HCT116 (cell line): ENCODE measurements at regions not wholly inside any gene's neighbourhood (a gene's known extent, or its start where the extent isn't known, plus 50 kb on each side); places are given as distances from the start of the nearest gene placed in this dataset.

ENCODE experiments used
- ATAC-seq: fragments of 200-7000 bp; cut with Tn5 transposase; 2 replicates; pipeline ENCODE4 v1.9.1; 2020; ENCODE audit warnings: mild to moderate bottlenecking, moderate library complexity
- BruUV-seq: library from RNA; stranded (reverse); fragments of 400-500 nt; replicated peaks from 2 replicates; lab custom pipeline; 2021; lab: Mats Ljungman, UMichigan
- CTCF ChIA-PET: fragments of 300-600 bp; sonication (Branson Sonifier 250); formaldehyde crosslinking; loops from one replicate; lab custom pipeline; 2021; ENCODE audit warnings: antibody characterized with exemption; lab: Charles Lee
- POLR2A ChIA-PET: fragments of 300-600, 350-600 bp; sonication (Branson Sonifier 250); formaldehyde crosslinking; loops from one replicate; lab custom pipeline; 2021; ENCODE audit warnings: antibody characterized with exemption; lab: Charles Lee
- RAD21 ChIA-PET, 2 experiments: fragments of 300-600 bp; sonication (Branson Sonifier 250); formaldehyde crosslinking; loops; one replicate each; lab custom pipeline; 2023; ENCODE audit warnings: low total read pairs in 2 of 2; ENCODE audit not compliant: uncharacterized antibody in 2 of 2, unreplicated experiment in 2 of 2, low non-redundant PET in 1 of 2; lab: Charles Lee
- DNase-seq: peaks from one replicate; pipeline ENCODE4 v3.0.0-alpha.2; 2010; ENCODE audit warnings: low read depth, low spot score
- H2AFZ ChIP-seq: fragments of 200-600 bp; shearing (Covaris generic), sonication (generic); 2 replicates; pipeline ENCODE4 v1.6.1; 2017; ENCODE audit warnings: low read depth, mixed run types, mixed read lengths, antibody characterized with exemption, low read length; ENCODE audit not compliant: poor library complexity, severe bottlenecking
- H3K27ac ChIP-seq: 2 replicates; pipeline ENCODE4 v1.5.1; 2012; ENCODE audit warnings: low read depth, low read length
- H3K27me3 ChIP-seq: fragments of 200-600 bp; sonication (generic); 2 replicates; pipeline ENCODE4 v1.6.1; 2016; ENCODE audit warnings: mixed run types, low read length, mixed read lengths; ENCODE audit not compliant: insufficient read depth
- H3K36me3 ChIP-seq, 2 experiments: fragments of 200-500 bp in 1 of 2; fragments of 200-600 bp in 1 of 2; sonication (Bioruptor generic) in 1 of 2; sonication (generic) in 1 of 2; 2 replicates each; pipeline versions ENCODE4 v1.5.1 to v1.6.1; 2014 to 2016; ENCODE audit warnings: low read length in 2 of 2, inconsistent platforms in 1 of 2, mixed read lengths in 1 of 2, mixed run types in 1 of 2; ENCODE audit not compliant: insufficient read depth in 2 of 2, control insufficient read depth in 1 of 2
- H3K4me1 ChIP-seq, 2 experiments: fragments of 200-600 bp in 1 of 2; sonication (generic) in 1 of 2; 2 replicates each; pipeline versions ENCODE4 v1.5.1 to v1.6.1; 2012 to 2017; ENCODE audit warnings: low read length in 2 of 2, inconsistent platforms in 1 of 2, mild to moderate bottlenecking in 1 of 2, mixed read lengths in 1 of 2, mixed run types in 1 of 2, moderate library complexity in 1 of 2; ENCODE audit not compliant: insufficient read depth in 2 of 2, control insufficient read depth in 1 of 2
- H3K4me2 ChIP-seq: fragments of 200-600 bp; sonication (generic); 2 replicates; pipeline ENCODE4 v1.6.1; 2017; ENCODE audit warnings: mixed run types, low read length, mixed read lengths
- H3K4me3 ChIP-seq, 2 experiments: fragments of 200-600 bp in 1 of 2; sonication (generic) in 1 of 2; replicated peaks in 1 of 2; 2 replicates each; pipeline ENCODE4 v1.5.1; 2011 to 2016; ENCODE audit warnings: low read length in 2 of 2, control low read depth in 1 of 2, low read depth in 1 of 2, mild to moderate bottlenecking in 1 of 2, mixed read lengths in 1 of 2, mixed run types in 1 of 2
- H3K79me2 ChIP-seq: fragments of 200-600 bp; sonication (generic); 2 replicates; pipeline ENCODE4 v1.6.1; 2017; ENCODE audit warnings: mild to moderate bottlenecking, mixed run types, low read length, moderate library complexity, mixed read lengths; ENCODE audit not compliant: insufficient read depth
- H3K9ac ChIP-seq: fragments of 200-600 bp; sonication (generic); 2 replicates; pipeline ENCODE4 v1.6.1; 2016; ENCODE audit warnings: low read length, mixed read lengths
- H3K9me2 ChIP-seq: fragments of 200-600 bp; sonication (generic), shearing (Covaris generic); 2 replicates; pipeline ENCODE4 v1.6.1; 2017; ENCODE audit warnings: mixed run types, mild to moderate bottlenecking, moderate library complexity; ENCODE audit not compliant: insufficient read depth
- H3K9me3 ChIP-seq, 2 experiments: fragments of 200-500 bp in 1 of 2; fragments of 200-600 bp in 1 of 2; sonication (Bioruptor generic) in 1 of 2; sonication (generic) in 1 of 2; 2 replicates each; pipeline ENCODE4 v1.6.1; 2014 to 2017; ENCODE audit warnings: low read length in 2 of 2, mixed read lengths in 2 of 2, inconsistent platforms in 1 of 2, low read depth in 1 of 2, mild to moderate bottlenecking in 1 of 2, mixed run types in 1 of 2, moderate library complexity in 1 of 2; ENCODE audit not compliant: control insufficient read depth in 1 of 2, insufficient read depth in 1 of 2
- H4K20me1 ChIP-seq: fragments of 200-600 bp; sonication (generic), shearing (Covaris generic); 2 replicates; pipeline ENCODE4 v1.6.1; 2017; ENCODE audit warnings: mixed run types, mild to moderate bottlenecking, moderate library complexity; ENCODE audit not compliant: insufficient read depth
- EGR1 ChIP-seq: IDR thresholded peaks from 2 replicates; pipeline ENCODE4 v1.6.1; 2012; ENCODE audit warnings: low read depth
- ELF1 ChIP-seq: IDR thresholded peaks from 2 replicates; pipeline ENCODE4 v1.6.1; 2012; ENCODE audit warnings: low read depth, borderline replicate concordance
- EZH2 ChIP-seq: fragments of 200-600 bp; sonication (generic); IDR thresholded peaks from 2 replicates; pipeline ENCODE4 v1.6.1; 2017; ENCODE audit warnings: antibody characterized with exemption, mixed run types
- FOSL1 ChIP-seq: IDR thresholded peaks from 2 replicates; pipeline ENCODE4 v1.6.1; 2012; ENCODE audit warnings: low read depth
- JUND ChIP-seq: IDR thresholded peaks from 2 replicates; pipeline ENCODE4 v1.6.1; 2012
- POLR2AphosphoS5 ChIP-seq: IDR thresholded peaks from 2 replicates; pipeline ENCODE4 v1.6.1; 2011; ENCODE audit warnings: mild to moderate bottlenecking, low read depth, low read length, moderate library complexity
- RAD21 ChIP-seq: IDR thresholded peaks from 2 replicates; pipeline ENCODE4 v1.6.1; 2012; ENCODE audit warnings: low read depth, mild to moderate bottlenecking
- SIN3A ChIP-seq: IDR thresholded peaks from 2 replicates; pipeline ENCODE4 v1.6.1; 2012; ENCODE audit warnings: low read depth
- SP1 ChIP-seq: IDR thresholded peaks from 2 replicates; pipeline ENCODE4 v1.6.1; 2012; ENCODE audit warnings: low read depth
- TCF7L2 ChIP-seq: IDR thresholded peaks from 2 replicates; pipeline ENCODE4 v1.7.0; 2011; ENCODE audit warnings: borderline replicate concordance, inconsistent platforms; ENCODE audit not compliant: insufficient read depth, insufficient read length; ENCODE audit errors: extremely low read depth
- ZNF274 ChIP-seq: fragments of 200-500 bp; sonication (Bioruptor generic); IDR thresholded peaks from 2 replicates; pipeline ENCODE4 v1.6.1; 2014; ENCODE audit warnings: mild to moderate bottlenecking, low read depth, low read length, inconsistent platforms
- intact Hi-C: fragments of 100-400 bp; cut with micrococcal nuclease; formaldehyde crosslinking; loops from 2 replicates; pipeline ENCODE4 v1.10.0; 2022
- TF ChIP-seq, protein P1 (sequence below), 3 experiments: fragments of 200-600 bp in 1 of 3; sonication (generic) in 1 of 3; IDR thresholded peaks in 2 of 3; conservative IDR thresholded peaks in 1 of 3; 2 replicates each; pipeline ENCODE4 v1.5.1; 2012 to 2017; ENCODE audit warnings: low read depth in 2 of 3, low read length in 2 of 3, antibody characterized with exemption in 1 of 3, borderline replicate concordance in 1 of 3, control low read depth in 1 of 3, mild to moderate bottlenecking in 1 of 3, mixed read lengths in 1 of 3, mixed run types in 1 of 3, moderate library complexity in 1 of 3; ENCODE audit not compliant: insufficient read depth in 1 of 3
- TF ChIP-seq, protein P2 (sequence below): IDR thresholded peaks from 2 replicates; pipeline ENCODE4 v1.6.1; 2012
- TF ChIP-seq, protein P3 (sequence below): IDR thresholded peaks from 2 replicates; pipeline ENCODE4 v1.6.1; 2012; ENCODE audit warnings: low read depth
- TF ChIP-seq, protein P4 (sequence below): IDR thresholded peaks from 2 replicates; pipeline ENCODE4 v1.6.1; 2012

DNA sequence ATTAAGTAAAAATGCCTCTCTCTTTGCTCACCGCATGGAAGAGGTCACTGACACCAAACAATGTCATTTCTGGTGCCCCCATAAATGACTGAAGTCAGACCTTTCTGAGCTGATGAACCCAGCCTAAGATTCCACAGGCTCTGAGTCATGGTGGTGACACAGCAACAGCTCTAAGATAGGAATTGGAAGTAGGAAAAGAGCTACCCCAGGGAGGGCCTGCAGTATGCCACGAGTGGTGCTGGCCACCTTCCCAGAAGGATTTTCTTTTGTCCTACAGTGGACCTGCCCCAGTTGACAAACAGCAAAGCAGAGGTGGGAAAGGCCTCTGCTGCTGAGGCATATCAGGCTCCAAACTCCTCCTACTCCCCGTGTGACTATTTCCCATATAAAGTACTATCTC lies 208.1 kb downstream of the MINAR1 start:
- no TSS peak for BruUV-seq
- Histone ChIP-seq H4K20me1 (no peaks in the 10 kb centered on the region), H3K4me2 (peak overlapping the region; percentile 58), H2AFZ (no peak overlapping the region), H3K4me3 (no peak overlapping the region), H3K79me2 (no peaks in the 10 kb centered on the region), H3K27ac (no peak overlapping the region), H3K4me1 (peaks cover 10 to 28% of the 10 kb centered on the region in 2 experiments; a peak in 3 of 4 replicates)
- peak; percentile 93 for ATAC-seq
- ChIA-PET POLR2A (no interaction called here), RAD21 (no interaction called here)
- intact Hi-C loops = no loop called here
- no peak for TF ChIP-seq EGR1
- TF ChIP-seq POLR2AphosphoS5 = no peak
- peak; percentile 42; the same call in 1 of the 2 replicates for TF ChIP-seq FOSL1
- TF ChIP-seq JUND = 0 out of 2 replicates have a peak, but pooled peaks have one; percentile 26
- TF ChIP-seq, protein P1, sequence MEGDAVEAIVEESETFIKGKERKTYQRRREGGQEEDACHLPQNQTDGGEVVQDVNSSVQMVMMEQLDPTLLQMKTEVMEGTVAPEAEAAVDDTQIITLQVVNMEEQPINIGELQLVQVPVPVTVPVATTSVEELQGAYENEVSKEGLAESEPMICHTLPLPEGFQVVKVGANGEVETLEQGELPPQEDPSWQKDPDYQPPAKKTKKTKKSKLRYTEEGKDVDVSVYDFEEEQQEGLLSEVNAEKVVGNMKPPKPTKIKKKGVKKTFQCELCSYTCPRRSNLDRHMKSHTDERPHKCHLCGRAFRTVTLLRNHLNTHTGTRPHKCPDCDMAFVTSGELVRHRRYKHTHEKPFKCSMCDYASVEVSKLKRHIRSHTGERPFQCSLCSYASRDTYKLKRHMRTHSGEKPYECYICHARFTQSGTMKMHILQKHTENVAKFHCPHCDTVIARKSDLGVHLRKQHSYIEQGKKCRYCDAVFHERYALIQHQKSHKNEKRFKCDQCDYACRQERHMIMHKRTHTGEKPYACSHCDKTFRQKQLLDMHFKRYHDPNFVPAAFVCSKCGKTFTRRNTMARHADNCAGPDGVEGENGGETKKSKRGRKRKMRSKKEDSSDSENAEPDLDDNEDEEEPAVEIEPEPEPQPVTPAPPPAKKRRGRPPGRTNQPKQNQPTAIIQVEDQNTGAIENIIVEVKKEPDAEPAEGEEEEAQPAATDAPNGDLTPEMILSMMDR (IDR thresholded peaks at IDR 0.05 in 2 of 3, conservative IDR thresholded peaks at IDR 0.05 in 1 of 3; ENCODE audit: borderline replicate concordance in 1 of 3, insufficient read depth in 1 of 3, low read depth in 2 of 3, low read length in 2 of 3) = no peak
- TF ChIP-seq, all 23 proteins: peak for 2
- Histone ChIP-seq H3K9me3 (no peaks in the 10 kb centered on the region), H3K9me2 (no peaks in the 10 kb centered on the region), H3K9ac (no peak overlapping the region; the same call in 1 of the 2 replicates), H3K27me3 (peaks cover 5% of the 10 kb centered on the region; the same call in 1 of the 2 replicates), H3K36me3 (no peaks in the 10 kb centered on the region)
- DNase-seq = peak; percentile 26
- CTCF ChIA-PET = interaction anchor here (1.1 to 1.8 kb wide), 3 partner anchors 16 to 44 kb away, joined by 4 to 9 read pairs (median 6); no protein-coding TSS in a partner anchor

DNA sequence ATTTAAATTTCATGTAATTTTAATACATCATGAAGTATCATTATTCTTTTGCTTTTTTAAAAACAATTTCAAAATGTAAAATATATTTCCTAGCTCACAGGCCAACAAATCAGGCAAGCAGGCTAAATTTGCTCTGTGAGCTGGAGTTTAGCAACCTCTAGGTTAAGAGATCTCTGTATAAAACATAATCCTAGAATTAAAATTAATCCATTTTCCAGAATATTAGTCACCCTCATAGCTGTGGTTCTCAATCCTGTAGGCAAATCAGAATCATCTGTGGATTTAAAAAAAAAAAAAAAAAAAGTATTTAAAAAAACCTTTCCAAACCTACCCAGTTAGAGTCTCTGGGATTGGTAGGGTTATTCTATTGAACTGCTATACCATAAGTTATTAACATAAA lies 209.7 kb downstream of the MINAR1 start:
- no TSS peak for BruUV-seq
- H2AFZ ChIP-seq = no peak overlapping the region
- TF ChIP-seq ZNF274 = no peak
- no peak for TF ChIP-seq ELF1
- TF ChIP-seq, protein P2, sequence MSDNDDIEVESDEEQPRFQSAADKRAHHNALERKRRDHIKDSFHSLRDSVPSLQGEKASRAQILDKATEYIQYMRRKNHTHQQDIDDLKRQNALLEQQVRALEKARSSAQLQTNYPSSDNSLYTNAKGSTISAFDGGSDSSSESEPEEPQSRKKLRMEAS = no peak
- no peak for TF ChIP-seq RAD21
- TF ChIP-seq, protein P3, sequence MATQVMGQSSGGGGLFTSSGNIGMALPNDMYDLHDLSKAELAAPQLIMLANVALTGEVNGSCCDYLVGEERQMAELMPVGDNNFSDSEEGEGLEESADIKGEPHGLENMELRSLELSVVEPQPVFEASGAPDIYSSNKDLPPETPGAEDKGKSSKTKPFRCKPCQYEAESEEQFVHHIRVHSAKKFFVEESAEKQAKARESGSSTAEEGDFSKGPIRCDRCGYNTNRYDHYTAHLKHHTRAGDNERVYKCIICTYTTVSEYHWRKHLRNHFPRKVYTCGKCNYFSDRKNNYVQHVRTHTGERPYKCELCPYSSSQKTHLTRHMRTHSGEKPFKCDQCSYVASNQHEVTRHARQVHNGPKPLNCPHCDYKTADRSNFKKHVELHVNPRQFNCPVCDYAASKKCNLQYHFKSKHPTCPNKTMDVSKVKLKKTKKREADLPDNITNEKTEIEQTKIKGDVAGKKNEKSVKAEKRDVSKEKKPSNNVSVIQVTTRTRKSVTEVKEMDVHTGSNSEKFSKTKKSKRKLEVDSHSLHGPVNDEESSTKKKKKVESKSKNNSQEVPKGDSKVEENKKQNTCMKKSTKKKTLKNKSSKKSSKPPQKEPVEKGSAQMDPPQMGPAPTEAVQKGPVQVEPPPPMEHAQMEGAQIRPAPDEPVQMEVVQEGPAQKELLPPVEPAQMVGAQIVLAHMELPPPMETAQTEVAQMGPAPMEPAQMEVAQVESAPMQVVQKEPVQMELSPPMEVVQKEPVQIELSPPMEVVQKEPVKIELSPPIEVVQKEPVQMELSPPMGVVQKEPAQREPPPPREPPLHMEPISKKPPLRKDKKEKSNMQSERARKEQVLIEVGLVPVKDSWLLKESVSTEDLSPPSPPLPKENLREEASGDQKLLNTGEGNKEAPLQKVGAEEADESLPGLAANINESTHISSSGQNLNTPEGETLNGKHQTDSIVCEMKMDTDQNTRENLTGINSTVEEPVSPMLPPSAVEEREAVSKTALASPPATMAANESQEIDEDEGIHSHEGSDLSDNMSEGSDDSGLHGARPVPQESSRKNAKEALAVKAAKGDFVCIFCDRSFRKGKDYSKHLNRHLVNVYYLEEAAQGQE = no peak
- no peak for TF ChIP-seq SP1
- TF ChIP-seq, protein P4, sequence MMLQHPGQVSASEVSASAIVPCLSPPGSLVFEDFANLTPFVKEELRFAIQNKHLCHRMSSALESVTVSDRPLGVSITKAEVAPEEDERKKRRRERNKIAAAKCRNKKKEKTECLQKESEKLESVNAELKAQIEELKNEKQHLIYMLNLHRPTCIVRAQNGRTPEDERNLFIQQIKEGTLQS = no peak
- no peak for TF ChIP-seq EZH2
- no peak for TF ChIP-seq TCF7L2
- TF ChIP-seq JUND = no peak
- no peak for TF ChIP-seq SIN3A
- ChIA-PET RAD21 (interaction anchor here in 1 of 2 experiments (0.7 kb wide), 1 partner anchor 679 kb away, joined by 3 read pairs; no protein-coding TSS in a partner anchor), POLR2A (no interaction called here), CTCF (no interaction called here)
- no peak overlapping the region for H3K9ac ChIP-seq
- intact Hi-C loops = no loop called here
- no peaks in the 10 kb centered on the region for H3K36me3 ChIP-seq
- H3K27me3 ChIP-seq = peaks cover 8% of the 10 kb centered on the region; the same call in 1 of the 2 replicates
- no peak overlapping the region for H3K27ac ChIP-seq
- peaks cover 10 to 28% of the 10 kb centered on the region in 2 experiments; a peak in 3 of 4 replicates for H3K4me1 ChIP-seq
- no peak overlapping the region for H3K4me3 ChIP-seq
- H4K20me1 ChIP-seq = no peaks in the 10 kb centered on the region
- no peak for ATAC-seq
- H3K9me2 ChIP-seq = no peaks in the 10 kb centered on the region
- no peaks in the 10 kb centered on the region for H3K79me2 ChIP-seq
- H3K4me2 ChIP-seq = no peak overlapping the region
- DNase-seq = no peak
- no peaks in the 10 kb centered on the region for H3K9me3 ChIP-seq
